ENCODE measurements at regions not wholly inside any gene's neighbourhood (a gene's known extent, or its start where the extent isn't known, plus 50 kb on each side); places are given as distances from the start of the nearest gene placed in this dataset.

DNA sequence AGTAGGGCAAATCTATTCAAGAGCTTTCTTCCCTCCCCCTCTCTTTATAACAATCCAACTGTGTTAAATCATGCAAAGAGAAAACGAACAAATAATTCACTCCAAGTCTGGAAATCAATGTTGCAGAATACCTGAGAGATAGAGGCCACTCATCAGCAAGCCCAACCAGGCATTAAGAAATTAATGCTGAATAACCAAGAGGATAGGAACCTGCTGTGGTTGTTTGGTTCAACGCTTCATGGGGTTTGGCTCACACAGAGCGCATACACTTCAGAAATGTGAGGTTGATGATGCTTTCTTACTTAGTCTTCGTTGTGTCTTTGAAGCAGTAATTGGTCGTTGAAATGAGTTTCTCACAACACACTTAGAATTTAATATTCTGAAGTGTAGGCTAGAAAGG, 1540.0 kb upstream of the PABPC4L start:
- no peak for DNase-seq

- no peak for DNase-seq
These were observed 1537.8 kb upstream of the PABPC4L start for GRCh38 chr4:135739354-135739753.

GRCh38 chr4:135735512-135735911, 1533.9 kb upstream of the PABPC4L start:
- DNase-seq = no peak

DNA sequence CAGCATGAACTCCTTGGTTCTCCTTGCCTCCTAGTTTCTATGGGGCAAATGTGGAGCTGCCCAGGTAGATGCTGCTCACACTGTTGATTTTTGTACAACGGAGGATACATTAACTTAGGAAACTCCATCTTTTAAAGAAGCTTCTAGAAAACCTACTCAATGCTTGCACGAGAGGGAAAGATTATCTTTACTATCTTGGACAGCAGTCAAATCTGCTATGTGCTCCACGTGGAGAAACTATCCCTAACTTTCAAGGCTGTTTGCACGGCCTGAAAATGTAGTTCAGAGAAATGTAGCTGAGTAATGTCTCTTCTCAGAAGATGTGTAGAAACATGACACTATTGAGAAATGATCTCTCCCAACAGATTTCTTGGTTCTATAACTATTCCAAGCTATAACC, 1530.9 kb upstream of the PABPC4L start:
- no peak for DNase-seq

DNA sequence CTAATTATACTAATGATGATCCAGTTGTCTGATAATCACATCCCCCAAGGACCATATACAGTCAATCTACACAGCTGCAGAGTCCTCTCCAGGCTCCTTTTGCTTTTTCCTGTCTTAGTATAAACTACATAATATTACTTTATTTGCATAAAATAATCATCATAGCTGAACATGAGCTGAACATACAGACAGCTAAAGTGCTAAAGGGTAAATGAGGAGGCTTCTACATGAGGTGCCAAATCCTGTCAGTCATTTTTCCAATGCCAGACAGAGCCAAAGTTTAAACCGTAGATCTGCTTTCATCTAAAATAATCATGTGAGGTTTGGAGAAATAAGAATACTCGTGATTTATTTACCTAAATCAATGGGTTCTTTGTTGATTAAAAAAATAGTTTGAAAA, 1530.1 kb upstream of the PABPC4L start:
- DNase-seq = no peak

GRCh38 chr4:135724421-135724820, 1522.8 kb upstream of the PABPC4L start:
- no peak for DNase-seq

DNA sequence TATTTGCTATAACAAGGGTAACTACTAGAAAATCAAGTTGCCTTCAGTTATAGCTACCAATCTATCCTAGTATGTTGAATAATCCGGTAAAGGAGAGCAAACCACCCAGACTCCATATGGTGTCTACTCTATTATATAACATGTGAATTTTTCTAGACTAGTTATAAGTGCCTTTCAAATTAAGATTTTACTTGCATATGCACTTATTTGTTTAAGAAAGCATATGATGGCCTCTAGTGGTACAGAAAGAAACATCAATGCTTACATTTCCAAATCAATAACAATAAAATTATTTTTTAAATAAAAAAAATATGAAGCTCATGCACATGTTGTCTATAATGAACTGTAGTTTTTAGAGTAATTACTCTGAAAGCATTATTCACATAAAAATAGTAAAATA, 1516.4 kb upstream of the PABPC4L start:
- DNase-seq = no peak

- no peak for DNase-seq
These were observed 1503.8 kb upstream of the PABPC4L start for GRCh38 chr4:135705343-135705742.

- DNase-seq = no peak
These were observed 1492.5 kb upstream of the PABPC4L start for GRCh38 chr4:135694066-135694465.

DNA sequence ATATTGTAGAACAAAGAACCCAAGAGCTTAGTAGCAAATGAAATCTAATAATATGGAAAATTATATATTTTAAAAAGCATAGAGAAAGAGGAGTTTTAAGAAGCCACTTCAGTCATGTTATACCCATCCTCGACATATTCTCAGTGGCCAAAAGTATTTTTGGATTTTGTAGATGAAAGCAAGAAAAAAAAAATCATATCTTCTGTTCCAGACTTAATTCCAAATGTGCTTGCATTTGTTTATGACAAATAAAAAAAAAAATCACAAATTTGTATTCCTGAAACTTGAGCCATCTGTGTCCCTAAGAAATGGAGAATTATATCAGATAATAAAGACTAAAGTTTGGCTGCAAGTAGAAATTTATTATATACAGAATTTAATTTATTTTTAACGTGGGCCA, 1482.4 kb upstream of the PABPC4L start:
- DNase-seq = no peak

- no peak for DNase-seq
These were observed 1470.6 kb upstream of the PABPC4L start for GRCh38 chr4:135672202-135672601.

DNA sequence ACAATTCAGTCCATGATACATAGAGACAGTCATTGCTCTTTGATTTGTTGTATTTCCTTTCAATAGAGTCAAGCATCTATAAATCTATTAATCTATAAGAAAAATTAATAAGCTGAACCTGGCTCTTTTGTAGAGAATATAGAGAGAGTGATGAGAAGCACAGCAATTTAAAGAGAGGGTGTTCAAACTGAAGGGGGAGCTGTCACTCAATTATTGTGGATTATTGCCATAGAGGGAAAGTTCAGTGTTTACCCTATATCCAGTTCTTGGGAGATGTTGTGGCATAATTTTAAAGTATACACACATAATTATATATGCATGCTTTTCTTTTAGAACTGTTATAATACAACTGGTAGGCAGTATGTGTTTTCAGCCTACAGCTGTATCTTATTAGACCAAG, 1469.0 kb upstream of the PABPC4L start:
- DNase-seq = no peak

All from GDM1 (cell line).